GM12878 (cell line): ENCODE measurements at regions not wholly inside any gene's neighbourhood (a gene's known extent, or its start where the extent isn't known, plus 50 kb on each side); places are given as distances from the start of the nearest gene placed in this dataset.

Source experiments
- ATAC-seq: fragments of 200-7000 bp; cut with Tn5 transposase; 3 replicates; pipeline ENCODE4 v1.9.1; 2020; ENCODE audit warnings: mild to moderate bottlenecking, moderate library complexity
- BruUV-seq: library from RNA; stranded (reverse); fragments of 400-500 nt; replicated peaks from 2 replicates; lab custom pipeline; 2021; lab: Mats Ljungman, UMichigan
- CTCF ChIA-PET: fragments of 300-600 bp; sonication (Branson Sonifier 250); formaldehyde crosslinking; extraction: SDS; loops from one replicate; lab custom pipeline; 2021; ENCODE audit warnings: inconsistent platforms; lab: Yijun Ruan, JAX
- POLR2A ChIA-PET: fragments of 350-600 bp; formaldehyde crosslinking; extraction: SDS; loops from one replicate; lab custom pipeline; 2021; ENCODE audit warnings: inconsistent platforms; lab: Charles Lee
- RAD21 ChIA-PET: fragments of 300-600 bp; sonication (Branson Sonifier 250); formaldehyde crosslinking; loops from one replicate; lab custom pipeline; 2023; ENCODE audit warnings: antibody characterized with exemption; ENCODE audit not compliant: unreplicated experiment; lab: Charles Lee
- SMC1A ChIA-PET: fragments of 300-600 bp; sonication (Branson Sonifier 250); formaldehyde crosslinking; loops from one replicate; lab custom pipeline; 2023; ENCODE audit not compliant: unreplicated experiment, uncharacterized antibody; lab: Charles Lee
- DNase-seq: peaks from one replicate; pipeline ENCODE4 v3.0.0-alpha.2; 2011; ENCODE audit warnings: low read depth, low spot score
- FAIRE-seq: peaks from 3 replicates; lab custom pipeline; 2011; peaks lifted over from hg19 to GRCh38; lab: Jason Lieb, UNC
- H2AFZ ChIP-seq: 2 replicates; pipeline ENCODE4 v1.6.0; 2011; ENCODE audit warnings: low read depth, low read length, control low read depth; ENCODE audit not compliant: control insufficient read depth
- H3K27ac ChIP-seq: 2 replicates; pipeline ENCODE4 v1.5.1; 2011; ENCODE audit warnings: control low read depth; ENCODE audit not compliant: control insufficient read depth, insufficient read depth
- H3K27me3 ChIP-seq, 2 experiments: replicated peaks in 1 of 2; 2 replicates each; pipeline versions ENCODE4 v1.6.0 to v1.6.1; 2011; ENCODE audit warnings: low read length in 1 of 2; ENCODE audit not compliant: control insufficient read depth in 2 of 2, insufficient read depth in 2 of 2
- H3K36me3 ChIP-seq, 2 experiments: 2 replicates each; pipeline ENCODE4 v1.5.1; 2011; ENCODE audit warnings: low read length in 1 of 2; ENCODE audit not compliant: control insufficient read depth in 2 of 2, insufficient read depth in 2 of 2
- H3K4me1 ChIP-seq: 2 replicates; pipeline ENCODE4 v1.6.1; 2011; ENCODE audit warnings: mild to moderate bottlenecking, low read length, moderate library complexity, mixed read lengths; ENCODE audit not compliant: control insufficient read depth, insufficient read depth
- H3K4me2 ChIP-seq: 2 replicates; pipeline ENCODE4 v1.6.0; 2011; ENCODE audit warnings: control low read depth; ENCODE audit not compliant: control insufficient read depth, insufficient read depth
- H3K4me3 ChIP-seq: fragments of 200-600 bp; sonication (generic); 2 replicates; pipeline ENCODE4 v1.5.1; 2016
- H3K79me2 ChIP-seq: 2 replicates; pipeline ENCODE4 v1.6.0; 2011; ENCODE audit warnings: low read length; ENCODE audit not compliant: control insufficient read depth, insufficient read depth
- H3K9ac ChIP-seq: 2 replicates; pipeline ENCODE4 v1.8.0; 2011; ENCODE audit warnings: low read length, control low read depth, mixed read lengths; ENCODE audit not compliant: control insufficient read depth, insufficient read depth
- H3K9me3 ChIP-seq: replicated peaks from 3 replicates; pipeline ENCODE4 v1.5.1; 2011; ENCODE audit warnings: mild to moderate bottlenecking, low read length; ENCODE audit not compliant: control insufficient read depth, insufficient read depth
- H4K20me1 ChIP-seq: 2 replicates; pipeline ENCODE4 v1.6.0; 2011; ENCODE audit not compliant: control insufficient read depth, insufficient read depth
- ATF7 ChIP-seq: fragments of 450-650 bp; IDR thresholded peaks from 2 replicates; pipeline ENCODE4 v1.6.1; 2016; ENCODE audit warnings: low read depth, mild to moderate bottlenecking
- BMI1 ChIP-seq: fragments of 450-650 bp; IDR thresholded peaks from 2 replicates; pipeline ENCODE4 v1.6.1; 2016; ENCODE audit warnings: mild to moderate bottlenecking, moderate library complexity, borderline replicate concordance
- HDAC6 ChIP-seq: fragments of 200-600 bp; sonication (generic); IDR thresholded peaks from one replicate; pipeline ENCODE4 v1.8.0; 2017; ENCODE audit warnings: antibody characterized with exemption; ENCODE audit not compliant: unreplicated experiment
- NR2F1 ChIP-seq: fragments of 450-650 bp; conservative IDR thresholded peaks from 2 replicates; pipeline ENCODE4 v1.6.1; 2017; ENCODE audit warnings: mild to moderate bottlenecking
- REST ChIP-seq: IDR thresholded peaks from 2 replicates; pipeline ENCODE4 v1.6.1; 2012; ENCODE audit warnings: mild to moderate bottlenecking, low read depth, low read length
- SP1 ChIP-seq: IDR thresholded peaks from one replicate; pipeline ENCODE4 v1.6.1; 2011; ENCODE audit warnings: low read depth, low read length
- SREBF1 ChIP-seq: IDR thresholded peaks from 2 replicates; pipeline ENCODE4 v1.6.1; 2012; ENCODE audit warnings: mild to moderate bottlenecking, low read length
- YBX1 ChIP-seq: fragments of 450-650 bp; IDR thresholded peaks from 2 replicates; pipeline ENCODE4 v1.6.1; 2016; ENCODE audit warnings: antibody characterized with exemption
- ZNF384 ChIP-seq: IDR thresholded peaks from 2 replicates; pipeline ENCODE4 v1.6.1; 2012; ENCODE audit warnings: low read depth, mild to moderate bottlenecking, low read length, improper control_type of control experiment, borderline replicate concordance
- WGBS: methylation state at CpG from one replicate; pipeline ENCODE4 v1.1.6; 2016; ENCODE audit warnings: low lambda C conversion rate; ENCODE audit not compliant: insufficient replicate concordance, insufficient coverage; ENCODE audit errors: missing lambda C conversion rate; 5-methylcytosine and 5-hydroxymethylcytosine counted together
- in situ Hi-C: fragments of 300-500 bp; cut with MboI; formaldehyde crosslinking; loops from 9 replicates; pipeline ENCODE4 v1.14.3; 2018; ENCODE audit warnings: mixed read lengths
- intact Hi-C: fragments of 100-400 bp; cut with micrococcal nuclease; formaldehyde crosslinking; loops from one replicate; pipeline ENCODE4 v1.14.2; 2022; ENCODE audit not compliant: unreplicated experiment

GRCh38 chr16:5319799-5320198, 222.2 kb upstream of the EEF2KMT start:
- FAIRE-seq (no peak), DNase-seq (no peak), ATAC-seq (no peak)
- Histone ChIP-seq H3K27me3 (no peaks in the 10 kb centered on the region), H3K4me2 (no peak overlapping the region), H3K36me3 (no peaks in the 10 kb centered on the region), H3K27ac (no peak overlapping the region), H3K79me2 (no peaks in the 10 kb centered on the region), H2AFZ (no peak overlapping the region), H3K4me3 (no peak overlapping the region), H3K4me1 (no peaks in the 10 kb centered on the region), H4K20me1 (no peaks in the 10 kb centered on the region), H3K9me3 (no peaks in the 10 kb centered on the region), H3K9ac (no peak overlapping the region)
- intact Hi-C loops: no loop called here
- in situ Hi-C loops: no loop called here
- CTCF ChIA-PET: interaction anchor here (0.5 kb wide), 1 partner anchor 181 kb away, joined by 3 read pairs; no protein-coding TSS in a partner anchor
- BruUV-seq: no TSS peak
- POLR2A ChIA-PET: no interaction called here
- SMC1A ChIA-PET: no interaction called here
- WGBS: 42% methylated on average over 2 of the region's 2 CpGs
- TF ChIP-seq NR2F1: no peak
- no peak for TF ChIP-seq REST
- no peak for TF ChIP-seq ZNF384
- TF ChIP-seq SP1: no peak
- no peak for TF ChIP-seq ATF7
- no peak for TF ChIP-seq YBX1
- TF ChIP-seq SREBF1: no peak
- TF ChIP-seq BMI1: no peak
- TF ChIP-seq HDAC6: no peak
- RAD21 ChIA-PET: no interaction called here
